Mesendoderm (in vitro differentiated cells): ENCODE measurements at regions not wholly inside any gene's neighbourhood (a gene's known extent, or its start where the extent isn't known, plus 50 kb on each side); places are given as distances from the start of the nearest gene placed in this dataset.

Experiments used
- DNase-seq: peaks from one replicate; pipeline ENCODE4 v3.0.0; 2013
- H2AK5ac ChIP-seq: 2 replicates; pipeline ENCODE4 v1.6.1; 2013; ENCODE audit warnings: low read length, inconsistent platforms
- H2BK120ac ChIP-seq: 2 replicates; pipeline ENCODE4 v1.6.1; 2013; ENCODE audit warnings: low read depth, mild to moderate bottlenecking, low read length, moderate library complexity, mixed read lengths
- H2BK15ac ChIP-seq: replicated peaks from 2 replicates; pipeline ENCODE4 v1.6.1; 2013; ENCODE audit warnings: low read depth, mild to moderate bottlenecking, moderate library complexity
- H2BK5ac ChIP-seq: 2 replicates; pipeline ENCODE4 v1.6.1; 2013; ENCODE audit warnings: low read length, inconsistent platforms
- H3K18ac ChIP-seq: 2 replicates; pipeline ENCODE4 v1.6.1; 2013; ENCODE audit warnings: mild to moderate bottlenecking, low read length, mixed read lengths
- H3K23ac ChIP-seq: one replicate; pipeline ENCODE4 v1.6.1; 2013; ENCODE audit warnings: low read length
- H3K27ac ChIP-seq: 2 replicates; pipeline ENCODE4 v1.5.1; 2013; ENCODE audit warnings: low read depth, mild to moderate bottlenecking, inconsistent platforms, low read length, moderate library complexity
- H3K27me3 ChIP-seq: 2 replicates; pipeline ENCODE4 v1.6.1; 2013; ENCODE audit warnings: low read length, control low read depth, mild to moderate bottlenecking, inconsistent platforms; ENCODE audit not compliant: insufficient read depth, poor library complexity
- H3K36me3 ChIP-seq: 2 replicates; pipeline ENCODE4 v1.6.1; 2013; ENCODE audit warnings: low read length, inconsistent platforms; ENCODE audit not compliant: control insufficient read depth, insufficient read depth
- H3K4ac ChIP-seq: one replicate; pipeline ENCODE4 v1.6.1; 2013; ENCODE audit warnings: low read depth, mild to moderate bottlenecking, low read length, moderate library complexity
- H3K4me1 ChIP-seq: 2 replicates; pipeline ENCODE4 v1.6.1; 2013; ENCODE audit warnings: low read depth, low read length, inconsistent platforms; ENCODE audit not compliant: control insufficient read depth
- H3K4me2 ChIP-seq: 2 replicates; pipeline ENCODE4 v1.6.1; 2013; ENCODE audit warnings: low read length
- H3K4me3 ChIP-seq: 2 replicates; pipeline ENCODE4 v1.5.1; 2013; ENCODE audit warnings: mild to moderate bottlenecking, low read length
- H3K56ac ChIP-seq: one replicate; pipeline ENCODE4 v1.6.1; 2013; ENCODE audit warnings: low read length
- H3K79me1 ChIP-seq: 2 replicates; pipeline ENCODE4 v1.6.1; 2013; ENCODE audit warnings: low read length, inconsistent platforms
- H3K79me2 ChIP-seq: 2 replicates; pipeline ENCODE4 v1.6.1; 2013; ENCODE audit warnings: mild to moderate bottlenecking, low read length; ENCODE audit not compliant: control insufficient read depth, insufficient read depth
- H3K9ac ChIP-seq: 2 replicates; pipeline ENCODE4 v1.6.1; 2013; ENCODE audit warnings: low read length, inconsistent platforms
- H4K5ac ChIP-seq: one replicate; pipeline ENCODE4 v1.6.1; 2013; ENCODE audit warnings: low read length
- H4K8ac ChIP-seq: one replicate; pipeline ENCODE4 v1.6.1; 2013; ENCODE audit warnings: low read depth, mild to moderate bottlenecking, control low read depth, low read length, moderate library complexity
- WGBS: extraction: QIAGEN DNeasy Blood & Tissue Kit; methylation state at CpG from one replicate; pipeline ENCODE4 v1.1.7; 2013; ENCODE audit warnings: low lambda C conversion rate, missing lambda C conversion rate; ENCODE audit not compliant: insufficient coverage; ENCODE audit errors: extremely low coverage; 5-methylcytosine and 5-hydroxymethylcytosine counted together

DNA sequence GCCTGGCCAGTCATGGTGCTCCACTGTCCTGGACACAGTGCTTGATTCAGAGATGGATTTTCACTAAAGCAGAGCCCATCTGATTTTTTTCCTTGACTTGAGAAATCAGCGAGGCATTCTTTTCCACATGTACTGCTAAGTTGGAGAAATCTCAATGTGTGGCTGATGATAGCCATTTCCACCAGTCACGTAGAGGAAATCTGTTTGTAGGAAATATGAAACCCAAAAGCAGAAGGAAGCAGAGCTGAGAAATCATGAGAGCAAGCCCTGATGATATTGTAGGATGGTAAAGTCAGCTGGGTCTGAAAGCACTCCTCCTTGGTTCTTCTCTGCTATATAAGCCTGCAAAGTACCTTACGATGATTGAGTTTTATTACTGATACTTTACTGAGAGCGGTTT is 1233.4 kb downstream of the ROBO2 start:
- no peak overlapping the region for H2BK120ac ChIP-seq
- H3K36me3 ChIP-seq = no peaks in the 10 kb centered on the region
- H4K5ac ChIP-seq = no peak overlapping the region
- H3K18ac ChIP-seq = no peak overlapping the region
- H3K56ac ChIP-seq = no peak overlapping the region
- no peak overlapping the region for H2BK5ac ChIP-seq
- no peak for DNase-seq
- no peak overlapping the region for H3K9ac ChIP-seq
- no peaks in the 10 kb centered on the region for H3K79me1 ChIP-seq
- no peak overlapping the region for H3K4ac ChIP-seq
- no peak overlapping the region for H3K27ac ChIP-seq
- H3K79me2 ChIP-seq = no peaks in the 10 kb centered on the region
- no peaks in the 10 kb centered on the region for H3K27me3 ChIP-seq
- H3K4me3 ChIP-seq = no peak overlapping the region
- H3K23ac ChIP-seq = no peak overlapping the region
- no peak overlapping the region for H2AK5ac ChIP-seq
- H3K4me2 ChIP-seq = no peak overlapping the region
- no peak overlapping the region for H2BK15ac ChIP-seq
- WGBS = no CpG with 5 or more reads among the region's 4 CpGs
- H4K8ac ChIP-seq = no peak overlapping the region
- H3K4me1 ChIP-seq = peaks cover 1% of the 10 kb centered on the region

DNA sequence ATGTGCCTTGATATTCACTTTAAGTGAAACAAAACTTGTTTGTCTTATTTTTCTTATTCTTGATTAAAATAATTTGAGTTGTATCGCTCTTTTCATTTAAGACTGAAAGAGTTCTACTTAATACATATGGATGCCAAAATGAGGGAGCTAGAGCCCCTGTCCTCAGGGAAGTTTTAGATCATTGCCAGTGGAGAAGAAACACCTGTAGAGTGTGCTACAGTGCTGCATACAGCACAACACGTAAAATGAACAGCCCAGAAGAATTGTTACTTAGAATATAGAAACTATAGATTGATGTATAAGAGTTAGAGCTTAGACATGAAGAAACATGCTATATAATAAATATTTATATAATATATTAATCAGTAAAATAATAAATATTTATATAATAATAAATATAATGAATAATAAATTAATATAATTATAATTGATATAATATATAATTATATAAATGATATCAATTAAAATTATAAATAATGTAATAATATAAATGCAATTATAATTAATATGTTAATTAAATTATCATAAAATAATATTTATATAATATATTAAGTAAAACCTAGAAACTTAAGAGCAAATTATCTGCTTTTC is 1234.7 kb downstream of the ROBO2 start:
- Histone ChIP-seq H3K79me1 (no peaks in the 10 kb centered on the region), H3K23ac (no peak overlapping the region), H3K4ac (no peak overlapping the region), H3K4me2 (no peak overlapping the region), H3K18ac (no peak overlapping the region), H2BK5ac (no peak overlapping the region), H3K27ac (no peak overlapping the region), H3K79me2 (no peaks in the 10 kb centered on the region), H3K36me3 (no peaks in the 10 kb centered on the region), H4K5ac (no peak overlapping the region), H3K4me3 (no peak overlapping the region), H3K9ac (no peak overlapping the region), H2BK15ac (no peak overlapping the region), H3K56ac (no peak overlapping the region), H3K4me1 (no peaks in the 10 kb centered on the region), H2BK120ac (no peak overlapping the region), H3K27me3 (no peaks in the 10 kb centered on the region), H4K8ac (no peak overlapping the region), H2AK5ac (no peak overlapping the region)
- no CpG with 5 or more reads among the region's 2 CpGs for whole genome bisulfite sequencing
- no peak for DNase-seq

DNA sequence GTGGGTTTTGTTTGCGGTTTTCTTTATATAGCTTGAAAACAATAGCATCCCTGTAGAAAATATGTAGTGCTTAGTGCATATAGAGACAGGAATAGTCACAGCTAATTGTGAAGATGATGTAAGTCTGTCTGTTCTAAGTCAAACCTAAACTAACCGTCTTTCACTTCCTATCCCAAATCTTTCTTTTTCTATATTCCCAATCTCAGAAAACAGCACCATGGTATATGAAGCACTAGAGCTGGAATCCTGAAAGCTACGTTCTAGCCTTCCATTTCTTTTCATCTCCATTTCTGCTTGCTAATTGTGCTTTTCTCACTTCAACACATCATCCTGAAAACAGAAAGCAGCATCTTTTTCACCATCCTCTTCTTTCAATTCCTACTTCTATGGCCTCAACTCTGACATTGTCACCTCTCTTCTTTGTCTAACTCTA is 1235.5 kb downstream of the ROBO2 start:
- WGBS = no CpG with 5 or more reads among the region's 3 CpGs
- no peaks in the 10 kb centered on the region for H3K4me1 ChIP-seq

DNA sequence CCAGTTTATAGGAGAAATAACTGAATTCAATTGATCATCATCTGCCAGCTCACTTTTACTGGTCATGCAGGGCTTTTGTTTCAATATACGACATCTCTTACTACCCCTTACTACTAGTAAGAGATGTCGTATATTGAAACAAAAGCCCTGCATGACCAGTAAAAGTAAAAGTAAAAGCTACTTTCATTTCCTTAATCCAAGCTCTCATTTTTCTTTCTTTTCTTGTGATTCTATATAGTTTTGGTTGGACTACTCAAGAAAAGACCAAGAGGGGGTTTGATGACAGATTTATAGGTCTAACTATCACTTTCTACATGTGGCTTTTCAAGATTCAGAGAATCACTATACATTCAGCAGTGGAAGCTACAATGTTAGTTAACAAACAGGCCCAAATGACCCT is 1237.3 kb downstream of the ROBO2 start:
- H3K79me2 ChIP-seq = no peaks in the 10 kb centered on the region
- H3K18ac ChIP-seq = no peak overlapping the region
- no CpG with 5 or more reads among the region's 2 CpGs for WGBS
- H3K9ac ChIP-seq = no peak overlapping the region
- H3K36me3 ChIP-seq = no peaks in the 10 kb centered on the region
- no peak overlapping the region for H3K27ac ChIP-seq
- H3K4ac ChIP-seq = no peak overlapping the region
- no peak overlapping the region for H3K23ac ChIP-seq
- no peak overlapping the region for H3K56ac ChIP-seq
- no peak overlapping the region for H4K5ac ChIP-seq
- no peaks in the 10 kb centered on the region for H3K79me1 ChIP-seq
- H3K4me1 ChIP-seq = no peaks in the 10 kb centered on the region
- H3K4me2 ChIP-seq = no peak overlapping the region
- no peaks in the 10 kb centered on the region for H3K27me3 ChIP-seq
- H2BK120ac ChIP-seq = no peak overlapping the region
- no peak overlapping the region for H3K4me3 ChIP-seq
- H2BK15ac ChIP-seq = no peak overlapping the region
- DNase-seq = no peak
- no peak overlapping the region for H2AK5ac ChIP-seq
- H4K8ac ChIP-seq = no peak overlapping the region
- no peak overlapping the region for H2BK5ac ChIP-seq

More for the DNA sequence above, 1235.5 kb downstream of the ROBO2 start:
- no peak overlapping the region for H3K23ac ChIP-seq
- no peak for DNase-seq
- no peak overlapping the region for H3K18ac ChIP-seq
- H3K56ac ChIP-seq = no peak overlapping the region
- no peak overlapping the region for H2AK5ac ChIP-seq
- no peaks in the 10 kb centered on the region for H3K79me2 ChIP-seq
- no peak overlapping the region for H2BK15ac ChIP-seq
- H3K4me2 ChIP-seq = no peak overlapping the region
- no peak overlapping the region for H2BK5ac ChIP-seq
- no peak overlapping the region for H3K4me3 ChIP-seq
- no peak overlapping the region for H3K27ac ChIP-seq
- H3K9ac ChIP-seq = no peak overlapping the region
- H3K79me1 ChIP-seq = no peaks in the 10 kb centered on the region
- H3K36me3 ChIP-seq = no peaks in the 10 kb centered on the region
- H2BK120ac ChIP-seq = no peak overlapping the region
- H3K27me3 ChIP-seq = no peaks in the 10 kb centered on the region
- H4K5ac ChIP-seq = no peak overlapping the region
- no peak overlapping the region for H4K8ac ChIP-seq
- no peak overlapping the region for H3K4ac ChIP-seq

DNA sequence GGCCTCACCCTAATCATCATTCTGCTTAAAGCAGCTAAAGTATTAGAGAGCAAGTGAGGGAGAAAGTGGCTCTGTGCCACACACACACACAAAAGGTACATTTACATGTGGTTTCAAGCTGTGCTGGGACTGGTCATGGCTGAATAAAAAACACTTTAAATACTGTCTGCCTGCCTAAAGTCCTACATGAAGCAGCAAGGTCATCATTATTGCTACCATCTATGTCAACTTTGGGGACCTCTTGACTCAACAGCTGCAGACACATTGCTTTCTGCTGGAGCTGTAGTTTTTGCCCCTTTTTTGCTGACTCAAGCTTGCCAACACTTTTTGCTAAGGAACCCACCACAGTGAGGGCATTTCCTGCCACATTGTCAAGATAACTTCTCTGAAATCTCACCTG is 1237.9 kb downstream of the ROBO2 start:
- DNase-seq = no peak
- no peak overlapping the region for H2BK15ac ChIP-seq
- no peak overlapping the region for H4K8ac ChIP-seq

DNA sequence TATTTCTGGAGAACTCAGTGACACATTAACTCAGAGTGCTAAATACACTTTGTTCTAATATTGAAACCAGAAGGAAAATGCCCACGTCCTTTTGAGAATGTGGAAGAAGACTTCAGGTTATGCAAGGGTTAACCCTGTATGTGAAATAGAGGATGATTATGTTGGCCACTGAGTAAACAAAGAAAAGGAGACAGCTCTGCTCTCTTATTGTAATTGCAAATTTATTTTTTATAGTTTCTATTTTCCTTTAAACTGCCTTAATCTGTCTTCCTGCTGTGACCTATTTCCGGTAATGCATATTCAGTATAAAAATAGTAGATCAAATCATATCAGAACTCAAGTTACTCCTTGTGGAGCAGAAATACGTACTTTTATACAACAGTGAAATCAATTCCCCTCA is 1239.2 kb downstream of the ROBO2 start:
- no peaks in the 10 kb centered on the region for H3K36me3 ChIP-seq
- H3K23ac ChIP-seq = no peak overlapping the region
- WGBS = no CpG with 5 or more reads among the region's 3 CpGs
- H2BK15ac ChIP-seq = no peak overlapping the region
- H3K9ac ChIP-seq = no peak overlapping the region
- no peaks in the 10 kb centered on the region for H3K79me2 ChIP-seq
- no peaks in the 10 kb centered on the region for H3K4me1 ChIP-seq
- no peak overlapping the region for H4K8ac ChIP-seq
- no peak overlapping the region for H3K27ac ChIP-seq
- no peak overlapping the region for H2BK120ac ChIP-seq
- H2AK5ac ChIP-seq = no peak overlapping the region
- no peak overlapping the region for H4K5ac ChIP-seq
- H3K79me1 ChIP-seq = no peaks in the 10 kb centered on the region
- H3K27me3 ChIP-seq = no peaks in the 10 kb centered on the region
- H3K18ac ChIP-seq = no peak overlapping the region
- no peak overlapping the region for H2BK5ac ChIP-seq
- H3K56ac ChIP-seq = no peak overlapping the region
- H3K4me3 ChIP-seq = no peak overlapping the region
- no peak overlapping the region for H3K4ac ChIP-seq
- DNase-seq = no peak
- H3K4me2 ChIP-seq = no peak overlapping the region

More for the DNA sequence above, 1237.9 kb downstream of the ROBO2 start:
- no peak overlapping the region for H3K9ac ChIP-seq
- H3K27ac ChIP-seq = no peak overlapping the region
- no peak overlapping the region for H3K56ac ChIP-seq
- no peak overlapping the region for H2BK5ac ChIP-seq
- H3K4me2 ChIP-seq = no peak overlapping the region
- no peak overlapping the region for H3K4me3 ChIP-seq
- H4K5ac ChIP-seq = no peak overlapping the region
- no peaks in the 10 kb centered on the region for H3K27me3 ChIP-seq
- H3K4ac ChIP-seq = no peak overlapping the region
- no peaks in the 10 kb centered on the region for H3K79me2 ChIP-seq
- H2AK5ac ChIP-seq = no peak overlapping the region
- H3K23ac ChIP-seq = no peak overlapping the region
- no peaks in the 10 kb centered on the region for H3K36me3 ChIP-seq
- H2BK120ac ChIP-seq = no peak overlapping the region
- no peak overlapping the region for H3K18ac ChIP-seq
- H3K79me1 ChIP-seq = no peaks in the 10 kb centered on the region
- no peaks in the 10 kb centered on the region for H3K4me1 ChIP-seq
